ENCODE measurements at regions not wholly inside any gene's neighbourhood (a gene's known extent, or its start where the extent isn't known, plus 50 kb on each side); places are given as distances from the start of the nearest gene placed in this dataset.
"Not testable (repeated sequence)": the region's sequence is repeated elsewhere in the genome, so short reads cannot be mapped to it uniquely, and the experiment has no call there.

- POLR2A ChIA-PET, result no interaction called here
- no peaks in the 10 kb centered on the region for H3K36me3 Mint-ChIP-seq
- H3K27ac Mint-ChIP-seq, result no peak overlapping the region
- H3K4me1 Mint-ChIP-seq, result 0 out of 2 replicates have a peak, but pooled peaks cover 3% of the 10 kb centered on the region
- no peak overlapping the region for H3K4me3 Mint-ChIP-seq
- TF ChIP-seq ZNF416 (CRISPR knock-in tag; IDR thresholded peaks at IDR 0.05) (no peak), ATF1 (CRISPR knock-in tag; IDR thresholded peaks at IDR 0.05) (no peak), FOXP4 (CRISPR knock-in tag; IDR thresholded peaks at IDR 0.05) (no peak), NFYB (CRISPR knock-in tag; conservative IDR thresholded peaks at IDR 0.05; ENCODE audit: low read depth) (no peak)
- H3K9me3 Mint-ChIP-seq, result no peaks in the 10 kb centered on the region
- ATAC-seq, result no peak
- H3K27me3 Mint-ChIP-seq (ENCODE audit: low read depth), result no peaks in the 10 kb centered on the region; the same call in none of the 2 replicates
- CTCF ChIA-PET, result interaction anchor here (0.6 kb wide), 1 partner anchor 635 kb away, joined by 3 read pairs; no protein-coding TSS in a partner anchor
- DNase-seq (ENCODE audit: low spot score), result no peak
These were observed 540.3 kb downstream of the XYLT1 start for GRCh38 chr16:16930309-16931000.

GRCh38 chr16:16933861-16934260 lies 536.9 kb downstream of the XYLT1 start:
- H3K36me3 Mint-ChIP-seq, result no peaks in the 10 kb centered on the region
- ChIA-PET POLR2A (no interaction called here), CTCF (interaction anchor here (0.5 to 1.5 kb wide), 4 partner anchors 11 to 109 kb away, joined by 3 read pairs; no protein-coding TSS in a partner anchor)
- H3K9me3 Mint-ChIP-seq, result no peaks in the 10 kb centered on the region
- TF ChIP-seq ZBTB21 (CRISPR knock-in tag; IDR thresholded peaks at IDR 0.05; ENCODE audit: borderline replicate concordance) (no peak), NR3C1 (CRISPR knock-in tag; conservative IDR thresholded peaks at IDR 0.05; ENCODE audit: low read depth) (no peak), ERG (CRISPR knock-in tag; IDR thresholded peaks at IDR 0.05) (no peak), USF2 (CRISPR knock-in tag; IDR thresholded peaks at IDR 0.05) (no peak), HMGXB4 (CRISPR knock-in tag; IDR thresholded peaks at IDR 0.05) (no peak)
- no peak overlapping the region for H3K27ac Mint-ChIP-seq
- peak; percentile 96 for ATAC-seq
- H3K4me3 Mint-ChIP-seq, result no peak overlapping the region
- DNase-seq (ENCODE audit: low spot score), result peak; percentile 60
- peaks cover 18% of the 10 kb centered on the region for H3K27me3 Mint-ChIP-seq (ENCODE audit: low read depth)
- peaks cover 5% of the 10 kb centered on the region; the same call in 1 of the 2 replicates for H3K4me1 Mint-ChIP-seq

GRCh38 chr16:16934660-16935059 lies 536.1 kb downstream of the XYLT1 start:
- DNase-seq (ENCODE audit: low spot score), result no peak
- H3K4me3 Mint-ChIP-seq, result no peak overlapping the region
- no peak for ATAC-seq
- no peak overlapping the region for H3K27ac Mint-ChIP-seq
- no peak for TF ChIP-seq CTCF (IDR thresholded peaks at IDR 0.05)
- ChIA-PET POLR2A (no interaction called here), CTCF (interaction anchor here (0.5 to 1.5 kb wide), 3 partner anchors 73 to 110 kb away, joined by 3 read pairs; no protein-coding TSS in a partner anchor)
- peaks cover 10% of the 10 kb centered on the region for H3K4me1 Mint-ChIP-seq
- H3K9me3 Mint-ChIP-seq, result no peaks in the 10 kb centered on the region
- H3K27me3 Mint-ChIP-seq (ENCODE audit: low read depth), result peaks cover 26% of the 10 kb centered on the region
- H3K36me3 Mint-ChIP-seq, result no peaks in the 10 kb centered on the region

- CTCF ChIA-PET; H3K4me3 Mint-ChIP-seq; DNase-seq (ENCODE audit: low spot score); H3K27ac Mint-ChIP-seq; ATAC-seq; POLR2A ChIA-PET; H3K9me3 Mint-ChIP-seq; H3K36me3 Mint-ChIP-seq: not testable (repeated sequence)
- H3K4me1 Mint-ChIP-seq, result peaks cover 21% of the 10 kb centered on the region
- H3K27me3 Mint-ChIP-seq (ENCODE audit: low read depth), result peaks cover 38% of the 10 kb centered on the region
These were observed 534.9 kb downstream of the XYLT1 start for GRCh38 chr16:16935909-16936308.

Data from WTC11 (cell line).